Chondrocyte (in vitro differentiated cells): ENCODE measurements at regions not wholly inside any gene's neighbourhood (a gene's known extent, or its start where the extent isn't known, plus 50 kb on each side); places are given as distances from the start of the nearest gene placed in this dataset.

Experiments used
- DNase-seq: peaks from one replicate; pipeline ENCODE4 v3.0.0; 2021; ENCODE audit warnings: mixed read lengths, low spot score
- H3K27ac Mint-ChIP-seq: one replicate; pipeline ENCODE4 v1.8.0; 2021; ENCODE audit warnings: mild to moderate bottlenecking, moderate library complexity, mixed read lengths; ENCODE audit not compliant: unreplicated experiment
- H3K27me3 Mint-ChIP-seq: 2 replicates; pipeline ENCODE4 v1.8.0; 2021; ENCODE audit warnings: low read depth, mixed read lengths
- H3K36me3 Mint-ChIP-seq: 2 replicates; pipeline ENCODE4 v1.8.0; 2021; ENCODE audit warnings: low read depth, mixed read lengths
- H3K4me1 Mint-ChIP-seq: 2 replicates; pipeline ENCODE4 v1.8.0; 2021; ENCODE audit warnings: low read depth, mild to moderate bottlenecking, mixed read lengths
- H3K4me3 Mint-ChIP-seq: one replicate; pipeline ENCODE4 v1.8.0; 2021; ENCODE audit warnings: mild to moderate bottlenecking, moderate library complexity, mixed read lengths; ENCODE audit not compliant: unreplicated experiment
- H3K9me3 Mint-ChIP-seq: 2 replicates; pipeline ENCODE4 v1.8.0; 2021; ENCODE audit warnings: low read depth, mixed read lengths
- TF ChIP-seq, protein P1 (sequence below): fragments of 200-600 bp; sonication (generic); IDR thresholded peaks from 2 replicates; pipeline ENCODE4 v1.5.0; 2021; ENCODE audit warnings: antibody characterized with exemption, mild to moderate bottlenecking, moderate library complexity

DNA sequence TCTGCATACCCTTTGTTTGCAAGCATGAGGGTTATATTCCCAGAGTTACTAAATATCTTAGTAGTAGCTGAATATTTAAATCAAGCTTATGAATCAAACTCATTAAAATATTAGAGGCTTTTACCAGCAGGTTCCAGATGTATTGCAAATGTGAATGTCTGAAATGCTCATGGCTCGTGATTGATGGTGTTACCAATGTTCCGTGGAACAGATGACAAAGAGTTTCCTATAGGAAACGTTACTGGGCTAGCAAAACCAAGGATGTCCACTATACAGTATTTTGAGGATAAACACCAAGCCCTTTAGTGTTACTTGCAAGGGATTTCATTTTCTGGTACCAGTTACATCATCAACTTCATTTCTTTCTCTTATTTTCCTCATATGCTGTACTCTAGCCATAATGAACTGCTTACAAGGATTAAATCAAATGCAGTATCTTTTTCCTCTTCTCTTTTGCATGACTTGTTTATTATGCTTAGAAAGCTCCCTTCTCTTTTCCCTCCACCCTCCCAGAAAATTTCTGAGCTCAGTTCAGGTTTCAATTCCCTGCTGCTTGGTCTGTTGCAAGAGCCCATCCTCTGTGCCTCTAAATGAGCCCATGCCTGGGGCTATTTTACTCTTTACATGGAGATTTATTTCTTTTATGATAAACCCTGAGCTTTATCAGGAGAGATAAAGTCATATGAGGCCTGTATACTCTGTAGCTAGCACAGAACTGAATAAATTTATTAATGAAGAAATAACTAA lies 1537.1 kb upstream of the GOT2 start:
- Mint-ChIP-seq H3K36me3 (no peaks in the 10 kb centered on the region), H3K9me3 (peaks cover 2% of the 10 kb centered on the region), H3K27ac (no peak overlapping the region), H3K4me1 (no peaks in the 10 kb centered on the region), H3K27me3 (peaks cover 7% of the 10 kb centered on the region), H3K4me3 (no peak overlapping the region)
- TF ChIP-seq, protein P1, sequence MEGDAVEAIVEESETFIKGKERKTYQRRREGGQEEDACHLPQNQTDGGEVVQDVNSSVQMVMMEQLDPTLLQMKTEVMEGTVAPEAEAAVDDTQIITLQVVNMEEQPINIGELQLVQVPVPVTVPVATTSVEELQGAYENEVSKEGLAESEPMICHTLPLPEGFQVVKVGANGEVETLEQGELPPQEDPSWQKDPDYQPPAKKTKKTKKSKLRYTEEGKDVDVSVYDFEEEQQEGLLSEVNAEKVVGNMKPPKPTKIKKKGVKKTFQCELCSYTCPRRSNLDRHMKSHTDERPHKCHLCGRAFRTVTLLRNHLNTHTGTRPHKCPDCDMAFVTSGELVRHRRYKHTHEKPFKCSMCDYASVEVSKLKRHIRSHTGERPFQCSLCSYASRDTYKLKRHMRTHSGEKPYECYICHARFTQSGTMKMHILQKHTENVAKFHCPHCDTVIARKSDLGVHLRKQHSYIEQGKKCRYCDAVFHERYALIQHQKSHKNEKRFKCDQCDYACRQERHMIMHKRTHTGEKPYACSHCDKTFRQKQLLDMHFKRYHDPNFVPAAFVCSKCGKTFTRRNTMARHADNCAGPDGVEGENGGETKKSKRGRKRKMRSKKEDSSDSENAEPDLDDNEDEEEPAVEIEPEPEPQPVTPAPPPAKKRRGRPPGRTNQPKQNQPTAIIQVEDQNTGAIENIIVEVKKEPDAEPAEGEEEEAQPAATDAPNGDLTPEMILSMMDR = no peak
- DNase-seq = no peak

DNA sequence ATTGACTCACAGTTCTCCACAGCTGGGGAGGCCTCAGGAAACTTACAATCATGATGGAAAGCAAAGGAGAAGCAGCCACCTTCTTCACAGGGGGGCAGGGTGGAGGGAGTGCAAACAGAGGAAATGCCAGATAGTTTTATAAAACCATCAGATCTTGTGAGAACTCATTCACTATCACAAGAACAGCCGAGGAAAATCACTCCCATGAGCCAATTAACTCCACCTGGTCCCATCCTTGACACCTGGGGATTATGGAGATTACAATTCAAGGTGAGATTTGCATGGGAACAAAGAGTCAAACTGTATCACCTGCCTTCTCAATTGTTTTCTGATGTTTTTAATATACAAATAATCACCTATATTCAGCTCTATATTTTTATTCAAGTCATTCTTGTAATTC lies 1527.3 kb upstream of the GOT2 start:
- no peak for DNase-seq
- Mint-ChIP-seq H3K4me1 (no peaks in the 10 kb centered on the region), H3K9me3 (no peaks in the 10 kb centered on the region), H3K4me3 (no peak overlapping the region), H3K27ac (no peak overlapping the region), H3K36me3 (no peaks in the 10 kb centered on the region), H3K27me3 (peaks cover 4% of the 10 kb centered on the region)
- TF ChIP-seq, protein P1 = no peak

DNA sequence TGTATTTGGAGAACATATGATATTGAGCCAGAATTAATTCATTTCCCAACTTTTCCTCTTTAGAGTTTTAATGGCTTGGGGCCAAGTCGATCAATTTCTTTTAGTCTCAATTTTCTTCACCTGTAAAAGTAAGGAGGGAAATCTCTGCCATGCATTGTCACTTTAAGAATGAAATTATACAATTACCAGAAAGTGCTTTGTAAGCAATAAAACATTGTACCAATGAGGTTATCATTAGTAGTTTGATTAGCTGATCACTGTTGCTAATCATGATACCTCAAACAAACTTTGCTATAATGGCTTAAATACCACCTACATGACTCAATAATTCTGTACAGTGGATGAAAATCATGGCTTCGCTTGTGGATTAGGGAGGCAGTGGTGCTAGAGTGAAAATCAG lies 1525.8 kb upstream of the GOT2 start:
- H3K4me1 Mint-ChIP-seq = no peaks in the 10 kb centered on the region
- TF ChIP-seq, protein P1 = no peak
- H3K27me3 Mint-ChIP-seq = peaks cover 6% of the 10 kb centered on the region

GRCh38 chr16:60246086-60246485 lies 1512.0 kb upstream of the GOT2 start:
- H3K4me3 Mint-ChIP-seq = no peak overlapping the region
- H3K36me3 Mint-ChIP-seq = no peaks in the 10 kb centered on the region
- DNase-seq = no peak
- H3K4me1 Mint-ChIP-seq = no peaks in the 10 kb centered on the region
- H3K9me3 Mint-ChIP-seq = no peaks in the 10 kb centered on the region
- H3K27ac Mint-ChIP-seq = no peak overlapping the region
- no peaks in the 10 kb centered on the region for H3K27me3 Mint-ChIP-seq
- TF ChIP-seq, protein P1 = no peak

More for the DNA sequence above, 1525.8 kb upstream of the GOT2 start:
- no peaks in the 10 kb centered on the region for H3K36me3 Mint-ChIP-seq
- H3K4me3 Mint-ChIP-seq = no peak overlapping the region
- no peak overlapping the region for H3K27ac Mint-ChIP-seq
- H3K9me3 Mint-ChIP-seq = no peaks in the 10 kb centered on the region
- no peak for DNase-seq

DNA sequence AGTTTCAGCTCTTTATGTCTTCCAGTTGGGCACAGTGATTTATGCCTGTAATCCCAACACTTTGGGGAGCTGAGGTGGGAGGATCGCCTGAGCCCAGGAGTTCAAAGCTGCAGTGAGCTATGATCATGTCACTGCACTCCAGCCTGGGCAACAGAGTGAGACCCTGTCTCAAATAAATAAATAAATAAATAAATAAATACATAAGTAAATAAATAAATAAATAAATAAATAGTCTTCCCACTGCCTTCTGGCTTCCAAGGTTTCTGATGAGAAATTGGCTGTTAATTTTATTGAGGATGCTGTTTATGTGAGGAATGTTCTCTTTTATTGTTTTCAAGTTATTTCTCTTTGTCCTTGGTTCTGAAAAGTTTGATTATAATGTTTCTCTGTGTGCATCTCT lies 1507.6 kb upstream of the GOT2 start:
- DNase-seq = no peak
- H3K9me3 Mint-ChIP-seq = no peaks in the 10 kb centered on the region
- TF ChIP-seq, protein P1 = no peak
- no peaks in the 10 kb centered on the region for H3K4me1 Mint-ChIP-seq
- peaks cover 4% of the 10 kb centered on the region for H3K27me3 Mint-ChIP-seq
- no peak overlapping the region for H3K4me3 Mint-ChIP-seq
- no peak overlapping the region for H3K27ac Mint-ChIP-seq
- H3K36me3 Mint-ChIP-seq = no peaks in the 10 kb centered on the region
